ENCODE measurements at regions not wholly inside any gene's neighbourhood (a gene's known extent, or its start where the extent isn't known, plus 50 kb on each side); places are given as distances from the start of the nearest gene placed in this dataset.

GRCh38 chr9:7542126-7542525, 257.5 kb downstream of the DMAC1 start:
- ChIA-PET POLR2A (no interaction called here), CTCF (interaction anchor here (0.6 to 1.0 kb wide), 4 partner anchors 14 to 489 kb away, joined by 3 to 5 read pairs (median 3); no protein-coding TSS in a partner anchor)
- no peak overlapping the region for H3K4me3 ChIP-seq (ENCODE audit: low read depth, low read length)
- TF ChIP-seq PRDM10 (tag by site-specific recombination; IDR thresholded peaks at IDR 0.05) (no peak), ZNF747 (tag by site-specific recombination; IDR thresholded peaks at IDR 0.05) (no peak), ZNF157 (tag by site-specific recombination; IDR thresholded peaks at IDR 0.05) (no peak), ZNF175 (tag by site-specific recombination; IDR thresholded peaks at IDR 0.05) (no peak)
- H3K36me3 ChIP-seq (ENCODE audit: control insufficient read depth in 2 of 2, insufficient read depth in 1 of 2, low read length in 2 of 2) = no peaks in the 10 kb centered on the region
- H3K27ac ChIP-seq (ENCODE audit: extremely low read depth, low read depth, low read length) = no peak overlapping the region
- no peaks in the 10 kb centered on the region for H3K9me3 ChIP-seq (ENCODE audit: control insufficient read depth, insufficient read depth, low read depth, low read length)
- no peaks in the 10 kb centered on the region for H3K4me1 ChIP-seq (ENCODE audit: control insufficient read depth, insufficient read depth, low read length)

GRCh38 chr9:7536310-7536939, 263.2 kb downstream of the DMAC1 start:
- peak; percentile 20; the same call in 1 of the 2 replicates for TF ChIP-seq CTCF (tag by site-specific recombination; IDR thresholded peaks at IDR 0.05)
- peak; percentile 44 for TF ChIP-seq ZNF654 (tag by site-specific recombination; IDR thresholded peaks at IDR 0.05; ENCODE audit: low read depth)
- TF ChIP-seq ZNF169 (tag by site-specific recombination; IDR thresholded peaks at IDR 0.05) = no peak
- Histone ChIP-seq H3K4me3 (ENCODE audit: low read depth, low read length) (no peak overlapping the region), H3K9me3 (ENCODE audit: control insufficient read depth, insufficient read depth, low read depth, low read length) (no peaks in the 10 kb centered on the region), H3K4me1 (ENCODE audit: control insufficient read depth, insufficient read depth, low read length) (no peaks in the 10 kb centered on the region), H3K36me3 (ENCODE audit: control insufficient read depth in 2 of 2, insufficient read depth in 1 of 2, low read length in 2 of 2) (no peaks in the 10 kb centered on the region), H3K27ac (ENCODE audit: extremely low read depth, low read depth, low read length) (no peak overlapping the region)
- ChIA-PET POLR2A (no interaction called here), CTCF (interaction anchor here (0.6 to 1.0 kb wide), 5 partner anchors 10 to 1387 kb away, joined by 3 to 5 read pairs (median 3); no protein-coding TSS in a partner anchor)

- Histone ChIP-seq H3K4me1 (ENCODE audit: control insufficient read depth, insufficient read depth, low read length) (no peaks in the 10 kb centered on the region), H3K36me3 (ENCODE audit: control insufficient read depth in 2 of 2, insufficient read depth in 1 of 2, low read length in 2 of 2) (no peaks in the 10 kb centered on the region), H3K4me3 (ENCODE audit: low read depth, low read length) (no peak overlapping the region), H3K9me3 (ENCODE audit: control insufficient read depth, insufficient read depth, low read depth, low read length) (no peaks in the 10 kb centered on the region), H3K27ac (ENCODE audit: extremely low read depth, low read depth, low read length) (no peak overlapping the region)
- CTCF ChIA-PET = interaction anchor here (0.6 to 2.4 kb wide), 4 partner anchors 58 to 707 kb away, joined by 4 to 16 read pairs (median 4); no protein-coding TSS in a partner anchor
- POLR2A ChIA-PET = no interaction called here
- TF ChIP-seq ZNF274 (IDR thresholded peaks at IDR 0.05; ENCODE audit: low read length) (no peak), ZNF274 (tag by site-specific recombination; IDR thresholded peaks at IDR 0.05; ENCODE audit: borderline replicate concordance) (no peak), ZNF521 (tag by site-specific recombination; IDR thresholded peaks at IDR 0.05) (no peak), SCRT2 (tag by site-specific recombination; IDR thresholded peaks at IDR 0.05) (no peak), ZNF416 (tag by site-specific recombination; IDR thresholded peaks at IDR 0.05) (no peak), ZNF530 (tag by site-specific recombination; IDR thresholded peaks at IDR 0.05; ENCODE audit: low read depth) (no peak), ZNF596 (tag by site-specific recombination; IDR thresholded peaks at IDR 0.05) (no peak), ZNF513 (tag by site-specific recombination; IDR thresholded peaks at IDR 0.05) (no peak), GLI2 (tag by site-specific recombination; IDR thresholded peaks at IDR 0.05; ENCODE audit: borderline replicate concordance, low read depth) (no peak), ZNF514 (tag by site-specific recombination; IDR thresholded peaks at IDR 0.05) (no peak), ZBTB7A (tag by site-specific recombination; IDR thresholded peaks at IDR 0.05; ENCODE audit: low read depth) (no peak)
Observed at GRCh38 chr9:7534211-7534935, 265.2 kb downstream of the DMAC1 start.

All from HEK293 (cell line).